ENCODE measurements at regions not wholly inside any gene's neighbourhood (a gene's known extent, or its start where the extent isn't known, plus 50 kb on each side); places are given as distances from the start of the nearest gene placed in this dataset.

DNA sequence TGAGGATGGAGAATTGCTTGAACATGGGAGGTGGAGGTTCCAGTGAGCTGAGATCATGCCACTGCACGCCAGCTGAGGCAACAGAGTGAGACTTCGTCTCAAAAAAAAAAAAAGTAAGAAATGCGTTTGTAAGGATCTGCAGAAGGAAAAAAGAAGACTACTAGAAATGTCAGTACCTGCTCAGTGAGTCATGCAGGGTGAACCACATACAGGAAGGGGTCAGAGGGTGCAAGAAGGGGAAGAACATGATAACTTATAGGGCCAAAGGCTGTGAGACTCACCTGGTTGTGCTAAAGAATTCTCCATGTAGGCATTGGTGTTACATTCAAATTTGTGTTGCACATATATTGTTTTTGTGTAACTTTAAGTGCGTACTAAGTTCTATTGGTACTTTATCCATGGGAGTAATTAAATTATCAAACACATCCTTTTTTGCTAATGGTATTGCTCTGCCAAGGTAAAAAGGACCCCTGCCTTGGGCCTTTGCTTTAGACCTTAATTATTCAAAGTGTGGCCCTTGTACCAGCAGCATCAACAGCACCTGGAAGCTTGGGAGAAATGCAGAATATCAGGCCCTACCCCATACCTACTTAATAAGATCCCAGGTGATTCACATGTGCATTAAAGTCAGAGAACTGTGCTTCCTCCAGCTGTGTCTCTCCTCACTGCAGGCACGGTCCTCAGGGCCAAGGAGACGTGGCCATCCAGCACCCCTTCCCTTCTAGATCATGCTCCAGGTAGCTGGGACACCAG lies 96.4 kb upstream of the PPP2R5A start:
- POLR2A ChIA-PET, result no interaction called here
- DNase-seq (ENCODE audit: extremely low spot score), result no peak
- TF ChIP-seq, protein P1, sequence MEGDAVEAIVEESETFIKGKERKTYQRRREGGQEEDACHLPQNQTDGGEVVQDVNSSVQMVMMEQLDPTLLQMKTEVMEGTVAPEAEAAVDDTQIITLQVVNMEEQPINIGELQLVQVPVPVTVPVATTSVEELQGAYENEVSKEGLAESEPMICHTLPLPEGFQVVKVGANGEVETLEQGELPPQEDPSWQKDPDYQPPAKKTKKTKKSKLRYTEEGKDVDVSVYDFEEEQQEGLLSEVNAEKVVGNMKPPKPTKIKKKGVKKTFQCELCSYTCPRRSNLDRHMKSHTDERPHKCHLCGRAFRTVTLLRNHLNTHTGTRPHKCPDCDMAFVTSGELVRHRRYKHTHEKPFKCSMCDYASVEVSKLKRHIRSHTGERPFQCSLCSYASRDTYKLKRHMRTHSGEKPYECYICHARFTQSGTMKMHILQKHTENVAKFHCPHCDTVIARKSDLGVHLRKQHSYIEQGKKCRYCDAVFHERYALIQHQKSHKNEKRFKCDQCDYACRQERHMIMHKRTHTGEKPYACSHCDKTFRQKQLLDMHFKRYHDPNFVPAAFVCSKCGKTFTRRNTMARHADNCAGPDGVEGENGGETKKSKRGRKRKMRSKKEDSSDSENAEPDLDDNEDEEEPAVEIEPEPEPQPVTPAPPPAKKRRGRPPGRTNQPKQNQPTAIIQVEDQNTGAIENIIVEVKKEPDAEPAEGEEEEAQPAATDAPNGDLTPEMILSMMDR (IDR thresholded peaks at IDR 0.05; ENCODE audit: control extremely low read depth, extremely low read depth, low read depth, missing control alignments), result no peak
- CTCF ChIA-PET, result interaction anchor here (0.7 to 1.2 kb wide), 2 partner anchors 15 to 176 kb away, joined by 3 to 5 read pairs; no protein-coding TSS in a partner anchor

DNA sequence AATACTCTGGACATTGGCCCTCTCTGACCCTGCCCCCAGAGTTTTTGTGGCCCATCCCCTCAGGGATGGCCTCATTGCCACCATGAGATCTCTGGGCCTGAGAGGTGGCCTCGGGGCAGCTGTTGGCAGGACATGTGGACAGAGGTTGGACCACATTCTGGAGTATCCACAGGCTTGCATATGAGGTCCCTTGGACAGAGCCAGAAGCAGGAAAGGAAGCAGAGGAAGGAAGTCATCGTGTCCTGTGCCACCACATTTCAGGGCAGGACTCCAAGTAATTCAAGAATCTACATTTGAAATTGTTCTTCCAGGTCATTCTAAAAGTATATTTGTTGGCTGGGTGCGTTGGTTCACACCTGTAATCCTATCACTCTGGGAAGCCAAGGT lies 95.9 kb upstream of the PPP2R5A start:
- TF ChIP-seq, protein P1 (IDR thresholded peaks at IDR 0.05; ENCODE audit: control extremely low read depth, extremely low read depth, low read depth, missing control alignments), result no peak
- POLR2A ChIA-PET, result no interaction called here

DNA sequence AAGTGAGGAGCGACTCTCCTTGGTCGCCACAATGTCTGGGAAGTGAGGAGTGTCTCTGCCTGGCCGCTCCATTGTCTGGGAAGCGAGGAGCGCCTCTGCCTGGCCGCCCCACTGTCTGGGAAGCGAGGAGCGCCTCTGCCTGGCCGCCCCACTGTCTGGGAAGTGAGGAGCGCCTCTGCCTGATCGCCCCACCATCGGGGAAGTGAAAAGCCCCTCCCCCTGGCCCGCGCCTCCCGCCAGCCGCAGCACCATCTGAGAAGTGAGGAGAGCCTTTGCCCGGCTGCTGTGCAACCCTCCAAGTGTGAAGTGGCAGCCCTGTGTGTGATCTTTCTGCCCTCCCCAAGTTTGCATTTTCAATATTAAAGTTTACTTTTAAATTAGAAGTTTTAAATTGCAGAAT lies 95.0 kb upstream of the PPP2R5A start:
- DNase-seq (ENCODE audit: extremely low spot score), result no peak
- TF ChIP-seq, protein P1 (IDR thresholded peaks at IDR 0.05; ENCODE audit: control extremely low read depth, extremely low read depth, low read depth, missing control alignments), result no peak
- ChIA-PET POLR2A (interaction anchor here (0.5 kb wide), 1 partner anchor 27 kb away, joined by 3 read pairs; no protein-coding TSS in a partner anchor), CTCF (no interaction called here)

More for the DNA sequence above, 95.9 kb upstream of the PPP2R5A start:
- DNase-seq (ENCODE audit: extremely low spot score), result no peak
- CTCF ChIA-PET, result interaction anchor here (0.7 to 1.2 kb wide), 2 partner anchors 16 to 176 kb away, joined by 3 to 5 read pairs; no protein-coding TSS in a partner anchor

DNA sequence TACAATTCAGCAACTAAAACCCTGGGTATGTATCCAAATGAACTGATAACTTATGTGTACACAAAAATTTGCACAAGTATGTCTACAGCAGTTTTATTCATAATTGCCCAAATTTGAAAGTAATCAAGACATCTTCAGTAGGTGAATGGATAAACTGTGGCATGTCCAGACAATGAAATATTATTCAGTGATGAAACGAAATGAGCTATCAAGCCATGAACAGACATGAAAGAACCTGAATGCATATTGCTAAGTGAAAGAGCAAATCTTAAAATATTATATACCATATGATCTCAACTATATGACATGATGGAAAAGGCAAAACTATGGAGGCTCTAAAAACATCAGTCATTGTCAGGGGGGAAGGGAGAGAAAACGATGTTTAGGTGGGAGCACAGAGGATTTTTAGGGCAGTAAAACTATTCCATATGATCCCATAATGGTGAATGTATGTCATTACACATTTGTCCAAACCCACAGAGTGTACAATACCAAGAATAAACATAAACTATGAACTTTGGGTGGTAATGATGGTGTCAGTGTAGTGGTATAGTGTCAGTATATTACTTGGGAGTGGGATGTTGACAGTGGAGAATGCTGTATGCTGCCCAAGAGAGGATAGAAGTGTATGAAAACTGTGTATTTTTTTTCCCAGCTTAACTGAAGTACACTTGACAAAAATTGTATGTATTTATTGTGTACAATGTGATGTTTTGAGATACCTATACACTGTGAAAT lies 92.8 kb upstream of the PPP2R5A start:
- TF ChIP-seq, protein P1 (IDR thresholded peaks at IDR 0.05; ENCODE audit: control extremely low read depth, extremely low read depth, low read depth, missing control alignments), result no peak
- no peak for DNase-seq (ENCODE audit: extremely low spot score)
- ChIA-PET POLR2A (no interaction called here), CTCF (interaction anchor here (0.7 to 1.8 kb wide), 4 partner anchors 17 to 263 kb away, joined by 3 to 6 read pairs (median 3); no protein-coding TSS in a partner anchor)

DNA sequence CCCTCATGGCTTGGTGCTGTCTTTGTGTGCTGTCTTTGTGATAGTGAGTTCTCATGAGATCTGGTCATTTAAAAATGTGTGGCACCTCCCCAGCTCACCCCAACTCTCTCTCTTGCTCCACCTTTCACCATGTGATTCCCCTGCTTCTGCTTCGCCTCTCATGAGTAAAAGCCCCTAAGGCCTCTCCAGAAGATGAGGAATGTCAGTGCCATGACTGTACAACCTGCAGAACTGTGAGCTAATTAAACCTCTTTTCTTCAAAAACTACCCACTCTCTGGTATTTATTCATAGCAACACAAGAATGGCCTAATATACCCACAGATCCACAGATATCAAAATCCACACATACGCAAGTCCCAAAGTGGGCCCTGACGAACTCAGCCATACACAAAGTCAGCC lies 88.9 kb upstream of the PPP2R5A start:
- ChIA-PET POLR2A (no interaction called here), CTCF (interaction anchor here (1.0 to 2.2 kb wide), 2 partner anchors 26 to 39 kb away, joined by 3 to 5 read pairs; no protein-coding TSS in a partner anchor)
- TF ChIP-seq, protein P1 (IDR thresholded peaks at IDR 0.05; ENCODE audit: control extremely low read depth, extremely low read depth, low read depth, missing control alignments), result no peak
- no peak for DNase-seq (ENCODE audit: extremely low spot score)

DNA sequence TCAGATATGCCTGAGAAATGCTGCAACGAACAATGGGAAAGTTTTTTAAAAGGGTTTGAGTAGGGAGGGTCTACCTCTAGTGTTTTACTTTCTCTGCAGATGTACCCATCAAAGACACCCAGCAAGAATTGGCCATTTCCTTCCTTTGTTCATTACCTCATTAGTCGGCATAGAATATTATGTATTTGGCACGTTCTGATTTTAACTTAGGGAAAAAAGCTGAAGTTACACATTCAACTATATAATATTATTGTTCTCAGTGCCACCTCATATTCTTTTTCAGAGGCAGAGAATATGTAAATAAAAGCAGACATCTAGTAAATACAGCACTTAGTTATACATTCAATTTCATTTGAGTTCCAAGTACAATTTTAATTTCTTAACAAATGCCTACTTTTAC lies 83.7 kb upstream of the PPP2R5A start:
- CTCF ChIA-PET, result no interaction called here
- DNase-seq (ENCODE audit: extremely low spot score), result no peak
- TF ChIP-seq, protein P1 (IDR thresholded peaks at IDR 0.05; ENCODE audit: control extremely low read depth, extremely low read depth, low read depth, missing control alignments), result no peak
- POLR2A ChIA-PET, result no interaction called here

All from GM10248 (cell line).